ENCODE measurements at regions not wholly inside any gene's neighbourhood (a gene's known extent, or its start where the extent isn't known, plus 50 kb on each side); places are given as distances from the start of the nearest gene placed in this dataset.

DNA sequence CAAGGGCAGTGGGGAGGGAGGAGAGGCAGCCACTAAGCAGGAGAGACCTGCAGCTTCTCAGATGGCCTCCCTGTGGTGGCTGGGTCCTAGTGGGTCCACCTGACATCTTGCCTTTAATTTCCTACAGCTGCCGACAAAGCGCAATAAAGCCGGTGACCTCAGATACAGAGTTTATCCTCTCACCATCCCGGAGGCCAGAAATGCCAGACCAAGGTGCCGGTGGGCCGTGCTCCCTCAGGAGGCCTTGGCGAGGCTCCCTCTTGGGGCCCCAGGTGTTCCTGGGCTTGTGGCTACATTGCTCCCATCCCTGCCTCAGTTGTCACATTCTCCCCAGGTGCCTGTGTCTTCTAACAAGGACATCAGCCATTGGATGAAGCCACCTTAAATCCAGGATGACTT lies 103.0 kb downstream of the ADRA2C start:
- no peak for TF ChIP-seq CTCF (conservative IDR thresholded peaks at IDR 0.05)
- no peak for TF ChIP-seq ZFX (IDR thresholded peaks at IDR 0.05)
